Neural progenitor cell (in vitro differentiated cells): ENCODE measurements at regions not wholly inside any gene's neighbourhood (a gene's known extent, or its start where the extent isn't known, plus 50 kb on each side); places are given as distances from the start of the nearest gene placed in this dataset.

Source experiments
- DNase-seq: peaks from one replicate; pipeline ENCODE4 v3.0.0-alpha.2; 2016; ENCODE audit warnings: low spot score
- H2AFZ ChIP-seq: fragments of 200-600 bp; sonication (generic); replicated peaks from 2 replicates; pipeline ENCODE4 v1.6.1; 2016; ENCODE audit warnings: antibody characterized with exemption
- H3F3A ChIP-seq: fragments of 200-600 bp; sonication (generic); 2 replicates; pipeline ENCODE4 v1.6.1; 2016; ENCODE audit warnings: antibody characterized with exemption, low read depth
- H3K27ac ChIP-seq: fragments of 200-600 bp; sonication (generic); 2 replicates; pipeline ENCODE4 v1.5.1; 2016; ENCODE audit warnings: mild to moderate bottlenecking
- H3K27me3 ChIP-seq: fragments of 200-600 bp; sonication (generic); 2 replicates; pipeline ENCODE4 v1.6.1; 2016; ENCODE audit warnings: mild to moderate bottlenecking, moderate library complexity
- H3K36me3 ChIP-seq: fragments of 200-600 bp; sonication (generic); 2 replicates; pipeline ENCODE4 v1.5.1; 2016
- H3K4me1 ChIP-seq: fragments of 200-600 bp; sonication (generic); 2 replicates; pipeline ENCODE4 v1.6.1; 2016; ENCODE audit warnings: mixed run types
- H3K4me2 ChIP-seq: fragments of 200-600 bp; sonication (generic); 2 replicates; pipeline ENCODE4 v1.6.1; 2016
- H3K4me3 ChIP-seq: fragments of 200-600 bp; sonication (generic); 2 replicates; pipeline ENCODE4 v1.5.1; 2016
- H3K79me2 ChIP-seq: fragments of 200-600 bp; sonication (generic); 2 replicates; pipeline ENCODE4 v1.6.1; 2016; ENCODE audit warnings: low read depth
- H3K9ac ChIP-seq: fragments of 200-600 bp; sonication (generic); 2 replicates; pipeline ENCODE4 v1.6.1; 2016
- H3K9me3 ChIP-seq: fragments of 200-600 bp; sonication (generic); 2 replicates; pipeline ENCODE4 v1.5.1; 2016; ENCODE audit warnings: low read depth
- H4K20me1 ChIP-seq: fragments of 200-600 bp; sonication (generic); 2 replicates; pipeline ENCODE4 v1.6.1; 2016; ENCODE audit warnings: low read depth
- H3K27ac Mint-ChIP-seq: 3 replicates; pipeline ENCODE4 v1.8.0; 2021; ENCODE audit warnings: mixed read lengths
- H3K27me3 Mint-ChIP-seq: 2 replicates; pipeline ENCODE4 v1.8.0; 2022; ENCODE audit warnings: low read depth, mild to moderate bottlenecking, inconsistent platforms, moderate library complexity, mixed read lengths; ENCODE audit not compliant: insufficient read depth
- H3K36me3 Mint-ChIP-seq: 3 replicates; pipeline ENCODE4 v1.8.0; 2021; ENCODE audit warnings: mixed read lengths
- H3K4me1 Mint-ChIP-seq: 3 replicates; pipeline ENCODE4 v1.8.0; 2021; ENCODE audit warnings: mixed read lengths
- H3K4me3 Mint-ChIP-seq: 3 replicates; pipeline ENCODE4 v1.8.0; 2021; ENCODE audit warnings: mild to moderate bottlenecking, moderate library complexity, mixed read lengths
- H3K9me3 Mint-ChIP-seq: 3 replicates; pipeline ENCODE4 v1.8.0; 2020; ENCODE audit warnings: mixed read lengths
- CTCF ChIP-seq: fragments of 200-600 bp; sonication (generic); IDR thresholded peaks from 2 replicates; pipeline ENCODE4 v1.5.1; 2017; ENCODE audit warnings: antibody characterized with exemption, mild to moderate bottlenecking
- EZH2 ChIP-seq: fragments of 200-600 bp; sonication (generic); IDR thresholded peaks from 2 replicates; pipeline ENCODE4 v1.6.1; 2017; ENCODE audit warnings: antibody characterized with exemption, mild to moderate bottlenecking, moderate library complexity
- EZH2phosphoT487 ChIP-seq: fragments of 200-600 bp; sonication (generic); IDR thresholded peaks from 2 replicates; pipeline ENCODE4 v1.6.1; 2017; ENCODE audit warnings: antibody characterized with exemption

- H4K20me1 ChIP-seq: no peaks in the 10 kb centered on the region
- H3K36me3 ChIP-seq: no peaks in the 10 kb centered on the region
- H3K4me1 Mint-ChIP-seq: no peaks in the 10 kb centered on the region
- TF ChIP-seq EZH2 (no peak), EZH2phosphoT487 (no peak), CTCF (no peak)
- no peak overlapping the region for H3K4me3 ChIP-seq
- H3K4me1 ChIP-seq: no peaks in the 10 kb centered on the region
- H2AFZ ChIP-seq: no peak overlapping the region
- no peaks in the 10 kb centered on the region for H3K79me2 ChIP-seq
- H3K9me3 ChIP-seq: no peaks in the 10 kb centered on the region
- no peak overlapping the region for H3K27ac Mint-ChIP-seq
- no peak overlapping the region for H3K4me3 Mint-ChIP-seq
- no peaks in the 10 kb centered on the region for H3K36me3 Mint-ChIP-seq
- H3F3A ChIP-seq: no peaks in the 10 kb centered on the region
- no peak for DNase-seq
- H3K27me3 ChIP-seq: no peaks in the 10 kb centered on the region
- peaks cover 4% of the 10 kb centered on the region for H3K9me3 Mint-ChIP-seq
- H3K27me3 Mint-ChIP-seq: peaks cover 2% of the 10 kb centered on the region
- H3K9ac ChIP-seq: no peak overlapping the region
- H3K4me2 ChIP-seq: no peak overlapping the region
- no peak overlapping the region for H3K27ac ChIP-seq
Observed at GRCh38 chr4:130820448-130820847, 1724.5 kb downstream of the C4orf33 start.

DNA sequence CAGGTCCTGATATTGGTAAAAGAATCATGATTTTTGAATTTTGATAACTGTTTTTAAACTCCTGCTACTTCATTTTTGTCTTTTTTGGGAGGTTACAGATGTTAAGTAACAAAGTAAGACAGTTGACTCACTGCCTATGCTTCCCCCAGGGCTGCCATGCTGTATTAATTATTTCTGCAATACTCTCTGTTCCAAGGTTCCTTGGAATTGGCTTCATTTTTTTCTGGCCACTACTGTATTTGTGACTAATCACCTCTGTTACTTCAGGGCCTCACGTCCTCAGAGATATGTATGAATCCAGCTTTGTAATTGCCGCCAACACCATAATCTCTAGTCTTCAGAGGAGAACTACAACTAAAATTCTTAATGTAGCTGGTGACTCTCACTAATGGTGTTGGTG lies 1729.3 kb downstream of the C4orf33 start:
- no peak for TF ChIP-seq CTCF
- no peak for TF ChIP-seq EZH2phosphoT487
- TF ChIP-seq EZH2: no peak
- H3K36me3 Mint-ChIP-seq: no peaks in the 10 kb centered on the region

GRCh38 chr4:130850019-130850524 lies 1754.1 kb downstream of the C4orf33 start:
- Histone ChIP-seq H3K27me3 (no peaks in the 10 kb centered on the region), H3K4me3 (no peak overlapping the region), H3K27ac (no peak overlapping the region), H3K4me1 (no peaks in the 10 kb centered on the region), H3K36me3 (no peaks in the 10 kb centered on the region), H3K79me2 (no peaks in the 10 kb centered on the region), H3K9me3 (no peaks in the 10 kb centered on the region), H4K20me1 (no peaks in the 10 kb centered on the region), H3K4me2 (no peak overlapping the region), H2AFZ (no peak overlapping the region), H3F3A (no peaks in the 10 kb centered on the region), H3K9ac (no peak overlapping the region)
- Mint-ChIP-seq H3K27ac (peak overlapping the region; percentile 43), H3K4me1 (peaks cover 12% of the 10 kb centered on the region), H3K9me3 (peaks cover 3% of the 10 kb centered on the region), H3K36me3 (peaks cover 3% of the 10 kb centered on the region), H3K4me3 (no peak overlapping the region), H3K27me3 (no peaks in the 10 kb centered on the region)
- no peak for DNase-seq
- TF ChIP-seq EZH2: no peak
- TF ChIP-seq EZH2phosphoT487: no peak
- TF ChIP-seq CTCF: no peak

More for the DNA sequence above, 1729.3 kb downstream of the C4orf33 start:
- H3K4me2 ChIP-seq: no peak overlapping the region
- H3K27me3 ChIP-seq: no peaks in the 10 kb centered on the region
- H2AFZ ChIP-seq: no peak overlapping the region
- H3K4me3 ChIP-seq: no peak overlapping the region
- Mint-ChIP-seq H3K4me1 (no peaks in the 10 kb centered on the region), H3K4me3 (no peak overlapping the region), H3K27ac (no peak overlapping the region), H3K9me3 (no peaks in the 10 kb centered on the region), H3K27me3 (peaks cover 2% of the 10 kb centered on the region)
- H3K27ac ChIP-seq: no peak overlapping the region
- H4K20me1 ChIP-seq: no peaks in the 10 kb centered on the region
- H3K36me3 ChIP-seq: no peaks in the 10 kb centered on the region
- H3K9me3 ChIP-seq: no peaks in the 10 kb centered on the region
- no peaks in the 10 kb centered on the region for H3K4me1 ChIP-seq
- no peaks in the 10 kb centered on the region for H3K79me2 ChIP-seq
- no peak for DNase-seq
- H3K9ac ChIP-seq: no peak overlapping the region
- no peaks in the 10 kb centered on the region for H3F3A ChIP-seq
